ENCODE measurements at regions not wholly inside any gene's neighbourhood (a gene's known extent, or its start where the extent isn't known, plus 50 kb on each side); places are given as distances from the start of the nearest gene placed in this dataset.

- no peak overlapping the region for H3K27ac ChIP-seq (ENCODE audit: low read depth, low read length)
- H3K4me2 ChIP-seq (ENCODE audit: low read length), result no peak overlapping the region
- peaks cover 3% of the 10 kb centered on the region; the same call in 1 of the 2 replicates for H3K27me3 ChIP-seq (ENCODE audit: control insufficient read depth, low read length)
- H3K4me3 ChIP-seq (ENCODE audit: low read length), result no peak overlapping the region
- H3K36me3 ChIP-seq (ENCODE audit: control insufficient read depth, low read length), result no peaks in the 10 kb centered on the region
- TF ChIP-seq CTCF (IDR thresholded peaks at IDR 0.05; ENCODE audit: low read depth, low read length, poor library complexity, severe bottlenecking), result no peak
- TF ChIP-seq EZH2phosphoT487 (IDR thresholded peaks at IDR 0.05; ENCODE audit: borderline replicate concordance, low read length), result no peak
- no peaks in the 10 kb centered on the region for H3F3A ChIP-seq (ENCODE audit: control insufficient read depth, insufficient read depth)
- no peaks in the 10 kb centered on the region for H3K4me1 ChIP-seq (ENCODE audit: control insufficient read depth, low read length)
- H3K79me2 ChIP-seq (ENCODE audit: control insufficient read depth, low read length), result no peaks in the 10 kb centered on the region
- H3K9me2 ChIP-seq (replicated peaks; ENCODE audit: control insufficient read depth, low read length), result no peaks in the 10 kb centered on the region
- H4K20me1 ChIP-seq (ENCODE audit: control insufficient read depth, insufficient read depth, low read depth, low read length), result no peaks in the 10 kb centered on the region
- H3K9me3 ChIP-seq (ENCODE audit: control insufficient read depth, insufficient read depth, low read length), result no peaks in the 10 kb centered on the region
Measured at GRCh38 chr13:78960881-78961280, 301.9 kb upstream of the OBI1 start.

GRCh38 chr13:78958006-78958405 is 299.1 kb upstream of the OBI1 start:
- H3F3A ChIP-seq (ENCODE audit: control insufficient read depth, insufficient read depth), result no peaks in the 10 kb centered on the region
- H3K4me2 ChIP-seq (ENCODE audit: low read length), result no peak overlapping the region
- no peak overlapping the region for H3K4me3 ChIP-seq (ENCODE audit: low read length)
- H3K27ac ChIP-seq (ENCODE audit: low read depth, low read length), result no peak overlapping the region
- no peaks in the 10 kb centered on the region for H3K9me3 ChIP-seq (ENCODE audit: control insufficient read depth, insufficient read depth, low read length)
- TF ChIP-seq EZH2phosphoT487 (IDR thresholded peaks at IDR 0.05; ENCODE audit: borderline replicate concordance, low read length) (no peak), CTCF (IDR thresholded peaks at IDR 0.05; ENCODE audit: low read depth, low read length, poor library complexity, severe bottlenecking) (no peak)
- no peaks in the 10 kb centered on the region for H3K4me1 ChIP-seq (ENCODE audit: control insufficient read depth, low read length)
- H3K27me3 ChIP-seq (ENCODE audit: control insufficient read depth, low read length), result no peaks in the 10 kb centered on the region
- H3K36me3 ChIP-seq (ENCODE audit: control insufficient read depth, low read length), result no peaks in the 10 kb centered on the region
- no peaks in the 10 kb centered on the region for H3K9me2 ChIP-seq (replicated peaks; ENCODE audit: control insufficient read depth, low read length)
- no peaks in the 10 kb centered on the region for H3K79me2 ChIP-seq (ENCODE audit: control insufficient read depth, low read length)
- H4K20me1 ChIP-seq (ENCODE audit: control insufficient read depth, insufficient read depth, low read depth, low read length), result no peaks in the 10 kb centered on the region

- Histone ChIP-seq H3K79me2 (ENCODE audit: control insufficient read depth, low read length) (no peaks in the 10 kb centered on the region), H3K4me3 (ENCODE audit: low read length) (no peak overlapping the region), H3F3A (ENCODE audit: control insufficient read depth, insufficient read depth) (no peaks in the 10 kb centered on the region), H3K4me2 (ENCODE audit: low read length) (no peak overlapping the region), H3K9me3 (ENCODE audit: control insufficient read depth, insufficient read depth, low read length) (no peaks in the 10 kb centered on the region), H3K4me1 (ENCODE audit: control insufficient read depth, low read length) (no peaks in the 10 kb centered on the region), H3K36me3 (ENCODE audit: control insufficient read depth, low read length) (no peaks in the 10 kb centered on the region), H3K27me3 (ENCODE audit: control insufficient read depth, low read length) (no peaks in the 10 kb centered on the region), H4K20me1 (ENCODE audit: control insufficient read depth, insufficient read depth, low read depth, low read length) (no peaks in the 10 kb centered on the region), H3K27ac (ENCODE audit: low read depth, low read length) (no peak overlapping the region), H3K9me2 (replicated peaks; ENCODE audit: control insufficient read depth, low read length) (no peaks in the 10 kb centered on the region)
- no peak for TF ChIP-seq EZH2phosphoT487 (IDR thresholded peaks at IDR 0.05; ENCODE audit: borderline replicate concordance, low read length)
- no peak for TF ChIP-seq CTCF (IDR thresholded peaks at IDR 0.05; ENCODE audit: low read depth, low read length, poor library complexity, severe bottlenecking)
Measured at GRCh38 chr13:78940455-78941130, 281.6 kb upstream of the OBI1 start.
